ENCODE measurements at regions not wholly inside any gene's neighbourhood (a gene's known extent, or its start where the extent isn't known, plus 50 kb on each side); places are given as distances from the start of the nearest gene placed in this dataset.

DNA sequence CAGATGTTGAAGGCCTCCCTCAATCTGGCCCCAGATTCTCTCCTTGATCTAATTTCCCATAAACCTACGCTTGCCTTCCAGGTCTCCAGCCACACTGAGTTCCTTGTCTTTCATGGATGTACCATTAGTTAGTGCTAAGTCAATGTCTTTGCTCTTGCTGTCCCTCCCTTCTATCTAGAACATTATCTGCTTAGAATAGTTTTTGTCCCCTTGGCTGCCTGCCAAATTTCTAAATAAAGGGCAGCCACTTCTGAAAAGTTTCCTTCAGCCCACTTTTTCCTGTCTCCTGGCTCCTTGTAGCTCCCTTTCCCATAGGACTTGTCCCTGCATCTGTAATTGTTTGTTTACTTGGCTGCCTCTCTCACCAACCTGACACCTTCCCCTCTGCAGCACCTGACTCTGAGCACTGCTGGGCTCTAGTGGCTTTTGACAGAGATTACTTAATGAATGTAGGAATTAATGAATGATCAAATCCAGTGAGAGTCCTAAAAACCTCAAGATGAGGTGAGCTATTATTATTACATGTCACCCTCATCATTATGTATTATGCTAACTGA lies 58.3 kb downstream of the CXCL12 start:
- no peak for DNase-seq

DNA sequence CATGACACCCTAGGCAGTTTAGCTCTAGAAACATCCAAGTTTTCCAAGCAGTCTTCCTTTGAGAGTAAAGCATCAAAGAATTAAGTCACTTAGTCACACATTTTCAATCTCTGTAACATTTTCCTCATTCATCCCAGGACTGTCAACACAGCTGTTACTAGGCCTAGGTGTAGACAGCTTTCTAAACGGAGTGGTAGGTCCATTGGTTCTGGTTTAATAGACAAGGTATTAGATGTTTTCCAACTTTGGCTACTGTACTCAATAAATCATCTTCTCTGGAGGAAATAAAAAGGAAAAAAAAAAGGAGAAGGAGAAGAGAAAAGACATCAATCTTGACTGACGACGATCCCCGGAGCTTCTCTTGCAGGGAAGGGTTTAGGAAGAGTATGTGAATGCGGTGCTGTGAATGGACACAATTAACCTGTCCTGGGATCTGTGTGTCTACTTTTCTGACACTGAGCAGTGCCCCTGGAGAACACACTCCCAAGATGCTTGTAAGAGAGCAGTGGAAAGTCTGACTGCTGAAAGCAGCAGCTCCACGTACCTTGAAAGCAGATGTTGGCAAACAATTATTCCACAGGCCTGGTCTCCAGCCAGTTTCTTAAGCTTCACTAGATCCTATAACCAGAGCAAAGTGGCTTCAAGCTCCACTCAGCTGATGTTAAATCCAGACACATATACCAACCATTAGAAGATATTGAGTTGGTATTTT lies 59.1 kb downstream of the CXCL12 start:
- DNase-seq: no peak

DNA sequence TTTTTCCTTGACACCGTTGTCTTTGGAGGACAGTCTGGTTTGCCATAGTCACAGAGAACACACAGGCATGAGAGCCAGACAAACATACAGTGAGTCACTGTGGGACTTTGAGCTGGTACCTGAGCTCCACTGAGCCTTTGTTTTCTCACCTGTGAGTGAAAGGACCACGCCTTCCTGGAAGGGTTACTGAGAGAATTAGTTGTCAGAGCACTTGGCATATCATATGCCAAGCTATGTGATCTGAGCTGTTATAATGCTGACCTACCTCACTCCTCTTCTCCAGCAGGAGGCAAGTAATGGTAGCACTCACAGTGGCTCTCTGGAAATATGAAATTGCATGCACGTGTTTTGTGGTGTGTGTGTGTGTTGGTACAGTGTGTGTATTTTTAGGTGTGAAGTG lies 59.7 kb downstream of the CXCL12 start:
- no peak for DNase-seq

DNA sequence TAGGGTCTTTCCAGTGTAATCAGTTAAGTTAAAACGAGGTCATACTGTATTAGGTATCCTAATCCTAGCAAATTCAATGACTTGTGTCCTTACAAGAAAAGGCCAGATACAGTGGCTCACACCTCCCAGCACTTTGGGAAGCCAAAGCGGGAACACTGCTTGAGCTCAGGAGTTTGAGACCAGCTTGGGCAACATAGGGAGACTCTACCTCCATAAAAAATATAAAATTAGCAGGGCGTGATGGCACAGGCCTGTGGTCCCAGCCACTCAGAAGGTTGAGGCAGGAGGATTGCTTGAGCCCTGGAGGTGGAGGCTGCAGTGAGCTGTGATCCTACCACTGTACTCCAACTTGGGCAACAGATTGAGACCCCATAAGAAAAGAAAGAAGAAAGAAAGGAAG lies 61.1 kb downstream of the CXCL12 start:
- no peak for DNase-seq

DNA sequence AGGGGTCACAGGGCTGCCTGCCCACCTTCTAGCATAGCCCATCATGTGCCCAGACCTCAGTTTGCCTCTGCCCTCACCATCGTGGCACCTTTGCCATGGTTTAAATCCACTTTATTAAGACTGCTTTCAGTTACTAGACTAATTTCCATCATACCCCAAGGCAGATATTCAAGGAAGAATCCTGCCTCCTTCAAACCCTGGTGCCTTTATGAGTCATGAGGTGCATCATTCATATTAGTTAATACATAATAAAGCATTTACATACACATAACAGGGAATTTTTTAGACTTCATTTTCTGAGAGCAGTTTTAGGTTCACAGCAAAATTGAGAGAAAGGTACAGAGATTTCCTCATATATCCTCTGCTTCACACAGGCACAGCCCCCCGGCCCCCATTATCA lies 62.8 kb downstream of the CXCL12 start:
- no peak for DNase-seq

DNA sequence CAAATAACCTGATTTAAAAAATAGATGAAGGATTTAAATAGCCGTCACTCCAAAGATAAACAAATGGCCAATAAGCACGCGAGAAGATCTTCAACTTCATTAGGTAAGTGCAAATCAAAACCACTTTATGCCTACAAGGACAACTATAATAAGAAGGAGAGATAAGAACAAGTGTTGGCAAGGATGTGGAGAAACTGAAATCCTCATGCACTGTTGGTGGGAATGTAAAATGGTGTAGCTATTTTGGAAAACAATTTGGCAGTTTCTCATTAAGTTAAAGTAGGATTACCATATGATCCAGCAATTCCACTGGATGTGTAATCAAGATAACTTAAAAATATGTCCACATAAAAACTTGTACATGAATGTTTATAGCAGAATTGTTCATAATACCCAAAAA lies 64.1 kb downstream of the CXCL12 start:
- no peak for DNase-seq

DNA sequence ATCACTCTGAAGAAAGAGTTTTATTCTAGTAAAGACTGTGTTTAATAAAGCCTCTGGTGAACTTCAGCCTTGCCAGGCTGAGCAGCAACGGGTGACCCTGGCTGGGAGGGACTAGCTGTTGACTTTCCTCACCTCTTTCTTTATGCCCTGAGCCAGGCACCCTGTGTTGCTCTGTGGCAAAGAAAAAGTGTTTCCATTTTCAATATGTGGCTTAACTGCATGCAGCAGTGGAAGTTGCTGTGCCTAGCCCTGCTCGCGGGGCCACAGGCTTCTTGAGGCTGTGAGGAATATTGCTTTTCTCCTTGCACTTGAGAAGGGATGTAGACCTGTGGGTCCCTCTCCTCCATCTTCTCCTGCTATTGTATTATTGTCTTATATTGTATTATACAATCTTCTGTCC lies 67.0 kb downstream of the CXCL12 start:
- no peak for DNase-seq

DNA sequence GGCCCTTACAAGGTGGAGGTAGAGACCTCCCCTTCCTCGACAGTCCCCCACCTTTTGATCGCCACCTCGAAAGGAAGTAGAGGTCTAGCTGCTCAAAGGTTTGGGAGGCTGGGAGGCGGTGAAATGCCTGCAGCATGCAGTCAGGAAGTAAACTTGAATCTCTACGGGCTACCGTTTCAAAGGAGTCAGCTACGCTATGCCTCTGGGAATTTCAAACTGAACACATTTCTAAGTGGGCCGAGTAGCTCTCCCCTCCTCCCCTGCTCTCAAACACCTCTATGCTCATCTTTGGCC lies 68.0 kb downstream of the CXCL12 start:
- no peak for DNase-seq

DNA sequence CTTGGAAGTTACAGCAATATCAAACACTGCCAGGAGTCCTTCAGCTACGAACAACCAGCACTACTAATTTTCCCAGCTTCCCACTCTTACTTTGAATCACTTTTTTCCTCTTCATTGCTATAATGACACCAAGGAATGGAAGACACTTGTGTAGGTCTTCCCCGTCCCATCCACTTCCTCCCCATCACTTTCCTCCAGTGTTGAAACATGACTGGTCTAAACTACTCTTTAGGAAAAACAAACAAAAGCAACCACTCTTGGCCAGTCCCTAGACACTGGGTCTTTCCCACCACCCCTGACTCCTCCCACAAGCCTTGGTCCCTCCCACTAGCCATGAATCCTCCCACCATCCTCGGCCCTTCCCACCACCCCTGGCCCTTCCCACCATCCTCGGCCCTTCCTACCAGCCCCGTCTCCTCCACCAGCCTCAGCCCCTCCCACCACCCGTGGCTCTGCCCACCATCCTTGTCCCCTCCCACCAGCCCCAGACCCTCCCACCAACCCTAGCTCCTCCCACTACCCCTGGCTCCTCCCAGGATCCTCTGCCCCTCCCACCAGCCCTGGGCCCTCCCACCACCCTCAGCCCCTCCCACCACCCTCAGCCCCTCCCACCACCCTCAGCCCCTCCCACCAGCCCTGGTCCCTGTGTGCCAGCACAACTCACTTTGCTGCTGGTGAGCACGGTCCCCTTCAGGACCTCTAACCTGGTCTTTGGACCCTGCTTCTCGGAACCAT lies 68.5 kb downstream of the CXCL12 start:
- DNase-seq: no peak

DNA sequence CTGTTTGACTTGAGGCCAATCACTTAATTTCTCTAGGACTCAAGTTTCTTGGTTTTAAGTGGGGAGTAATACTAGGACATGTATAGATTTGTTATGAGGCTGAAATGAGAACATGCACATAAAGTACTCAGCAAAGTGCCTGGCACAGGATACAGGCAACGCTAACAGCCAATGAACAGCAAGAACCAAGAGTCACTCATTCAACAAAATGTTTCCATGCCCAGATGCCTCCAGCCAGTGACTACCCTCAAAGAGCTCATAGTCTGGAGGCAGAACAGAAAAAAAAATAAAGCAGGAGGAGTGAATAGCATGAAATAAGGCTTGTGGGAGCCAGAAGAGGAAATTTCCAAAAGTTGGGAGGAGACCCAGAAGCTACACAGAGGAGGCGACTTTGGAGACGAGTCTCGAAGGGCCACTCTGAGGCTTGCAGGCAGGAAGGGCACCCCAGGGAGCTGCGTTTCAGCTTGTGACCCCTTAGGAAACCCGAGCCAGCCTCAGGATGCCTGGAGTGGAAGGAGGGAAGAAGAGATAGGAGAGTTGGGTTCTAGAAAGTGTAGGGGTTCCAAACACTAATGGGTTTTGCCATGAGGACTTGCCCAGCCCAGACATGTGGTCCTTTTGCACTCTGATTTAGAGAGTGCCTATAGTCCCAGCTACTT lies 70.0 kb downstream of the CXCL12 start:
- no peak for DNase-seq

DNA sequence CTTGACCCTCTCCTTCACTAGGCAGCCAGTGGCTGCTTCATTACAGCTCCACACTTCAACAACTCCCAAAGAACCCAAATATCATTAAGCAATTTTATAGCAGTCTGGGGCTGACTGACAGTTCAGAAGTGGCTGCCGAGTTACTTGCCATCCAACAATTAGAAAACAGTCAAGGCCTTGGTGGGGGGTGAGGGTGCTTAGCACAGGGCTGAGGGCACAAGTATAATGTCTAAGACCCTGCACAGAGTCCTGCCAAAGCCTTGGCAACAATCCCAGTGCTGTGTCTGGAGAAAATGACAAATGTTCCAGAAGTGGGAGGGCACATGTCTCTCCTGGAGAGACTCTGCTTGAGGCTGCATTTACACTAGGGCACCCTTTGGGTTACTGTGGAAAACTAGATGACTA lies 71.1 kb downstream of the CXCL12 start:
- no peak for DNase-seq

DNA sequence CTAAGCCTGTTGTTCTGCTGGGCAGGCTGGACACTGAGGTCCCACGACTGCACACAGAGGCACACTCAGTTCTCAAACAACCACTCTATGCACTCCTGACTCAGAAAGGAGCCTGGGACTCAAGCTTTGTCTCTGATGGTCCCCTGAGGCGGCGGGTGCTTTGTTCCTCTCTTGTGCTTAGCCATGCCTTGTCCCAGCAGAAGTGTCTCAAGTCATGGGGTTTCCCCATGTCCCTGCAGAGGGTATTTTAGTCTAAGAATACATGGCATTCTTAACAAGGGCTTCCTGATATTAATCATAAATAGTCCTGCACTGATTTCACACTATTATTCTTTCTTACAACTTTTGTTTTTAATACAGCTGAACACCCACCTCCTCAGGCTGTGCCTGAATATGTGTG lies 72.5 kb downstream of the CXCL12 start:
- no peak for DNase-seq

DNA sequence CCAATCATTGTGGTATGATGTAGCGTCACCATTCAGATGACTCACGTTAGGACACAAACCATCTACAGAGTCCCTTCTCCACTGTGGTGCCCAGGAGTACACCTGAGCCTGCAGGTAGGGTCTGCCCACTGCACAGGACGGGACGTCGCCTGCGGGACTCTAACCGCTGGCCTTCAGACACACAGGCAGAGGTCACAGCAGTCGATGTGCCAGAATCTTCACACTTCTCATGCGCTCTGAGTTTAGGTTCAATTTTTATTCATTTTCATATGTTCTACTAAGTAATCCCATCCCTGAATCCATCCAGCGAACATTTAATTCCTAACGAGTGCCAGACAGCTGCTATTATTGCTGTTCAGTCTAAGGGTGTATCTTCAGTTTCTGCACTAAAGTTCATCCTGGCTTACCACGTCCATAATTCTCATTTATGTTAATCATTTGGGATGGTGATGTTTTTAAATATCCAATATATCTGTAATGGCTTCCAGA lies 73.3 kb downstream of the CXCL12 start:
- DNase-seq: no peak

DNA sequence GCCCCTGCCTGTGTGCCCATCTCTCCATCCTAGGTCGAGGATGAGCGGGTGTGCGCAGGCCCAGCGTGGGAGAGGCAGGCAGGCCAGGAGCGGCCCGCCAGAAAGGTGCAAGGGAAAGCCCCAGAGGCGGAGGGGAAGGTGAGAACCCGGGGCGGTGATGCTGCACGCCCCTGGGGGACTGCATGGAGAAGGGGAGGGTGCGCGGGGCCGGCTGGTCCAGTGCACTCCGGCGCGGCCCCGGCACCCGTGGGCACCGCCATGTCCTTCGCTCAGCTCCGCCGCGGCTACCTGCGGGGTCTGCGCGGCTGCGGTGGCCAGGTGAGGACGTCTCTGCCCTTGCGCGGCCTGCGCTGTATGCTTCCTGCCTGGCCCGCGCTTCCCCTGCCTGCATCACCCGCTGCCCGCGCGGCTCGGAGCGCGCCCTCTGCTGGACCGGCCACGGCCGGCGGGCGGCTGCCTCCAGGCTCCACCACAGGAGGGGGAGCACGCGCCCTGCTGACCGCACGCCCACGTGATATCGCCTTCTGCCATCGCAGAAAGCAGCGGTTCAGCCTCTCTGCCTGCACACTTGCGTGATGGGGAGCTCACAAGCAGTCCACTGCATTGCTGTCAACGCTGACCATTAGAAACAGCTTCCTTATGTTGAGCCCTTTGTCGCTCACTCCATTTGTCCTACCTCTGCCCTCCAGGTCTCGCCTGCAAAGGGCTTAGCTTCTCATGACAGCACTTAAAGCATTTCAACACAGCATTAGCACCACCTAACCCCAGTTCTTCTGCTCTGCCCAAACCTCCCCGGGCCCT lies 73.9 kb downstream of the CXCL12 start:
- DNase-seq: peak; percentile 2

DNA sequence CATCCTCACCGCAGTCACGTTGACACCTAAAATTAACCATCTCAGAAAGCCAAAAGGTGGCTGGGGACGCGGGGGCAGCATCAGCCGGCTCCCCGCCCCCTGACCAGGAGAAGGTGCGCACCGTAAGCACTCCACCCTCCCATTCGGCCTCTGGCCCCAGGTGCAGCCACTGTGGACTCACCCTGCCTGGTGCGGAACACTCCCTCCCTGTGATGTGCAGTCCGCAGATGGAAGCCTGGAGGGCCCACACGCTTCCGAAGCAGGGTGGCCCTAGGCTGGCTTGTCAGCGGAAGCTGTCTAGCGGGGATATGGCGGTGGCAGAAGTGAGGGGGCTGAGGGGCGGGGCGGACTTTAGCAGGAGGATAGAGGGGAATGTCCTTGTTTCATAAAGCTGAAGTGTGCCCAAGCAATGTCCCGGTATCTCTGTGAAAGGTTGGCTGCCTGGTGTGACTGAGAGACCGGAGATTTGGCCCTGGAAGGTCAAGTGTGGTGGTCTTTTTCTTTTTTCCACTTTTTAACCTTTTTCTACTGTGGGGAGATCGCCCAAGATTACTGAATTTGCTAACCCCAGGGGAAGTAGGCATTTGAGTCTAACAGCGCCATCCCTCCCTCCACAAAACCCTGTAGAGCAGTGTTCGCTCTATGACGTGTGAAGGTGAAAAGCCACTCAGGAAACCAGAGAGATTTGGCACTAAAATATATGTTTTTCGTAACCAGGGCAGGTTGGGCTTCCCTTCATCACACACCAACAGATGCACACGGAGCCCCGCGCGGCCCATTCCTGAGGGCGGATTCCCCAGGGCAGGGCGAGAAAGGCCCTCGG lies 74.7 kb downstream of the CXCL12 start:
- DNase-seq: no peak

DNA sequence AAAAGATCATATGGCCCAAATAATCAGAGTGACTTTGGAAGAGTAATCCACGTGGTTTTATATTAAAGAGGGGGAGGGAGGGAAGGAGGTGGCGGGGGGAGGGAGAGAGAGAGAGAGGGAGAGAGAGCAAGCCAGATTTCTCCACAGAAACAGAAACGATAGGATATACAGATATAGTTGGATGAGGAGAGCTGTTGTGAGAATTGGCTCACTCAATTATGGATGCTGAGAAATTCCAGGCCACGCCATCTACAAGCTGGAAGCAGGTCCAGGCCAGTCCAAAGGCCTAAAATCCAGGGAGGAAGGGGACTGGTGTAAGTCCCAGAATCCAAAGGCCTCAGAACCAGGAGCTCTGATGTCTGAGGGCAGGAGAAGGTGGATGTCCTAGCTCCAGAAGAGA lies 75.5 kb downstream of the CXCL12 start:
- no peak for DNase-seq

DNA sequence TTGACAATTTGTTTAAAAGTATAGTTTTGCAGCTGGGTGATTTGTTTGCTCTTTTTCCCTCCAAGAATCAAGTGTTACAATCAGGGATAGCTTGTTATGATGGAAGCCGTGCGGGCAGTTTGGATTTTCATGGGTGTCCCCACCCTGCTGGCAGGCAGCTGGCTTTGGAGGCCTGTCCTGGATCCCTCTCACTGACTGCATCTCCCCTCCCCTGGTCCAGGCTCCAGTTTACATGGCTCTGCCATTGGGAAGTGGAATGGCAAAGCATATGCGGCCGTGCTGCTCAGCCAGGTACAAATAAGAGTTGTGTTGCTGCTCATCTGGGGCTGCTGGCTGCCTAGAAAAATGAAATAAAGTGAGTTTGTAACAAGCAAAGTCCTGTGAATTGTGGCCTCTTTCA lies 76.0 kb downstream of the CXCL12 start:
- no peak for DNase-seq

DNA sequence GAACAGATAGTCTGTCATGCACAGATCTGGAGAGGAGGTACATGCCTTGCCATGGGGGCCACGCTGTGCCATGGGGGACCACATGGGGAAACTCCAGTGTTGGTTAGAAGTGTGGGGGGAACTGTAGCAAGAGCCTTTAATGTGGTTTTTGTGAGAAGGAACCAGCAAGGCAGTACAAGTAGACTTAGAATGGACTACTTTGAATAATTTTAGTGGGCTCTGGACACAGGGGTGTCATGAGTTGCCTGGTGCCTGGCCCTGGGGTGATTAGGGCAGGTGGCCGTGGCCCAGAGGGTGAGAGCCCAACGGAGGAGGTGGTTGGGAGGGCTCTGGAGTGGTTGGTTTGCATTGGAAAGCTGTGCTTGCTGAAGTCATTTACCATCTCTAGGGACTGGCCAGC lies 77.2 kb downstream of the CXCL12 start:
- no peak for DNase-seq

DNA sequence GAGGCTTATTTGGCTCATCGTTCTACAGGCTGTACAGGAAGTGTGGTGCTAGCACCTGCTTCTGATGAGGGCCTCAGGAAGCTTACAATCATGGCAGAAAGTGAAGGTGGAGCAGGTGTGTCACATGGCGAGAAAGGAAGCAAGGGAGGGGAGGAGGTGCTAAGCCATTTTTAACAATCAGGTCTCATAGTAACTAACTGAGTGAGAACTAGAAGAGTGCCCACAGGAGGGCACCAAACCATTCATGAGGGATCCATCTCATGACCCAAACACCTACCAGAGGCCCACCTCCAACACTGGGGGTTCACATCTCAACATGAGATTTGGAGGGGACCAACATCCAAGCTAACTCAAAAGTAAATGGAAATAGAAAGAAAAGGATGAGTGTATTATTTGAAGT lies 78.1 kb downstream of the CXCL12 start:
- DNase-seq: no peak

DNA sequence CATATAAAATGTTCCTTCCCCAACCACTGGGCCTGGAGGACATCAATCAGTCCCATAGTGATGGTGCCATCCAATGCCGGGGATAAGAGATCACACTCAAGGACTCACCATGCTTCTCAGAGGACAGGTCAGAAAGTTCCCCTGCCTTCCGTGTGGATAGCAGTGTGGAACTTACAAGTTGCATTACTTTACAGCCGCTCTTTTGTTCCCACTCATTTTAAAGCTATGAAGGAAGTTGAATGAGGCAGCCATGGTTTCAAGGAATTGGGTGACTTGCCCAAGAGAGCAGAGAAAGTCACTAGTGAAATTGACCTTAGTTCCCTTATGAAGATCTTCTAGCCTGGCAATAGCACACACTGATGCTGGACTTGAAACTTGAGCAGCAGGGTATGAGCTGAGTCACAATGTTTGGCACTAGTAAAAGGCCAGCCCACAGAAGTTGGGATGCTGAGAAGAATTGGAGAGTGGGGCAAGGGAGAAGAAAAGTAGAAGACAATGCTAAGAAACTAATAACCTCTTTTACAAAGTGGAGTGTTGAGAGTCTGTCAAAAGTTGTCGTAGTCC lies 78.7 kb downstream of the CXCL12 start:
- DNase-seq: no peak

DNA sequence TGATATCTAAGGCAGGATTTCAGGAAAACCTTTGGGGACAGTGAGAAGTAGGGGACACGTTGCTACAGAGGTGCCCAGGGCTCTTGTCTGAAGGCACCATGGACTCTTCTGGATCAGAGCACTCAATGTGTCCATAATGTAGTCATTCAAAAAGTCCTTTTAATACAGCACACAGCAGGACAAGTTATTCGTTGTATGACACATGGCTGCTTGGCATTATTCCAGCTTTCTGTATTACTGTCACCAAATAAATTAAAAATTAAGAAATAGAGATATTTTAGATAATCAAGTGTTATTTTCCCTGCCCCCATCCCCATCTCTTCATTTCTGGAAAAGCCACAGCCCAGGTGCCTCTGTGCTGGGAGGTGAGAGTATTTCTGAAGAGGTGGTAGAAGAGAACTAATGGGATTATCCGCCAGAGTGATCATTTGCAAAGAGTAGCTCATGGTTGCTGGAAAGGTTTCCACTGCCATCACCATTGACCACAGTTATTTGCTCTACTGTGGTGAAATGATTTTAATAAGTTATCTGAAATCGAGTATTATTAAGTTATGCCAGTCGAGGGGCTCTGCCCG lies 83.0 kb downstream of the CXCL12 start:
- no peak for DNase-seq
